ENCODE measurements at regions not wholly inside any gene's neighbourhood (a gene's known extent, or its start where the extent isn't known, plus 50 kb on each side); places are given as distances from the start of the nearest gene placed in this dataset.

DNA sequence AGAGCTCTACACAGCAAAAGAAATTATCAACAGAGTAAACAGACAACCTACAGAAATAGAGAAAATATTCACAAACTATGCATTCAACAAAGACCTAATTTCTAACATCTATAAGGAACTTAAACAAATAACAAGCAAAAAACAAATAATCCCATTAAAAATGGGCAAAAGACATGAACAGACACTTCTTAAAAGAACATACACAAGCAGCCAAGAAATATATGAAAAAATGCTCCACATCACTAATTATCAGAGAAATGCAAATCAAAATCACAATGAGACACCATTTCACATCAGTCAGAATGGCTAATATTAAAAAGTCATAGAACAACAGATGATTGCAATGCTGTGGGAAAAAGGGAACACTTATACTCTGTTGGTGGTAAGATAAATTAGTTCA lies 100.7 kb upstream of the LGR5 start (continued):
- TF ChIP-seq, protein P1, sequence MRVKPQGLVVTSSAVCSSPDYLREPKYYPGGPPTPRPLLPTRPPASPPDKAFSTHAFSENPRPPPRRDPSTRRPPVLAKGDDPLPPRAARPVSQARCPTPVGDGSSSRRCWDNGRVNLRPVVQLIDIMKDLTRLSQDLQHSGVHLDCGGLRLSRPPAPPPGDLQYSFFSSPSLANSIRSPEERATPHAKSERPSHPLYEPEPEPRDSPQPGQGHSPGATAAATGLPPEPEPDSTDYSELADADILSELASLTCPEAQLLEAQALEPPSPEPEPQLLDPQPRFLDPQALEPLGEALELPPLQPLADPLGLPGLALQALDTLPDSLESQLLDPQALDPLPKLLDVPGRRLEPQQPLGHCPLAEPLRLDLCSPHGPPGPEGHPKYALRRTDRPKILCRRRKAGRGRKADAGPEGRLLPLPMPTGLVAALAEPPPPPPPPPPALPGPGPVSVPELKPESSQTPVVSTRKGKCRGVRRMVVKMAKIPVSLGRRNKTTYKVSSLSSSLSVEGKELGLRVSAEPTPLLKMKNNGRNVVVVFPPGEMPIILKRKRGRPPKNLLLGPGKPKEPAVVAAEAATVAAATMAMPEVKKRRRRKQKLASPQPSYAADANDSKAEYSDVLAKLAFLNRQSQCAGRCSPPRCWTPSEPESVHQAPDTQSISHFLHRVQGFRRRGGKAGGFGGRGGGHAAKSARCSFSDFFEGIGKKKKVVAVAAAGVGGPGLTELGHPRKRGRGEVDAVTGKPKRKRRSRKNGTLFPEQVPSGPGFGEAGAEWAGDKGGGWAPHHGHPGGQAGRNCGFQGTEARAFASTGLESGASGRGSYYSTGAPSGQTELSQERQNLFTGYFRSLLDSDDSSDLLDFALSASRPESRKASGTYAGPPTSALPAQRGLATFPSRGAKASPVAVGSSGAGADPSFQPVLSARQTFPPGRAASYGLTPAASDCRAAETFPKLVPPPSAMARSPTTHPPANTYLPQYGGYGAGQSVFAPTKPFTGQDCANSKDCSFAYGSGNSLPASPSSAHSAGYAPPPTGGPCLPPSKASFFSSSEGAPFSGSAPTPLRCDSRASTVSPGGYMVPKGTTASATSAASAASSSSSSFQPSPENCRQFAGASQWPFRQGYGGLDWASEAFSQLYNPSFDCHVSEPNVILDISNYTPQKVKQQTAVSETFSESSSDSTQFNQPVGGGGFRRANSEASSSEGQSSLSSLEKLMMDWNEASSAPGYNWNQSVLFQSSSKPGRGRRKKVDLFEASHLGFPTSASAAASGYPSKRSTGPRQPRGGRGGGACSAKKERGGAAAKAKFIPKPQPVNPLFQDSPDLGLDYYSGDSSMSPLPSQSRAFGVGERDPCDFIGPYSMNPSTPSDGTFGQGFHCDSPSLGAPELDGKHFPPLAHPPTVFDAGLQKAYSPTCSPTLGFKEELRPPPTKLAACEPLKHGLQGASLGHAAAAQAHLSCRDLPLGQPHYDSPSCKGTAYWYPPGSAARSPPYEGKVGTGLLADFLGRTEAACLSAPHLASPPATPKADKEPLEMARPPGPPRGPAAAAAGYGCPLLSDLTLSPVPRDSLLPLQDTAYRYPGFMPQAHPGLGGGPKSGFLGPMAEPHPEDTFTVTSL (CRISPR knock-in tag; IDR thresholded peaks at IDR 0.05; ENCODE audit: borderline replicate concordance), result no peak
- TF ChIP-seq FOXO1 (CRISPR knock-in tag; IDR thresholded peaks at IDR 0.05), result no peak

- H3K27ac ChIP-seq (ENCODE audit: extremely low read length, insufficient read depth, low read length), result no peak overlapping the region
- TF ChIP-seq TMF1 (CRISPR knock-in tag; IDR thresholded peaks at IDR 0.05; ENCODE audit: low read depth) (no peak), ZBTB21 (CRISPR knock-in tag; IDR thresholded peaks at IDR 0.05) (no peak), ISX (CRISPR knock-in tag; conservative IDR thresholded peaks at IDR 0.05) (no peak), HHEX (CRISPR knock-in tag; IDR thresholded peaks at IDR 0.05) (no peak), ZFP82 (CRISPR knock-in tag; IDR thresholded peaks at IDR 0.05; ENCODE audit: borderline replicate concordance) (no peak), ZNF138 (CRISPR knock-in tag; IDR thresholded peaks at IDR 0.05; ENCODE audit: low read depth) (no peak), ZNF484 (CRISPR knock-in tag; IDR thresholded peaks at IDR 0.05; ENCODE audit: borderline replicate concordance, low read depth) (no peak), YEATS4 (CRISPR knock-in tag; IDR thresholded peaks at IDR 0.05; ENCODE audit: borderline replicate concordance) (no peak), ZNF33A (CRISPR knock-in tag; IDR thresholded peaks at IDR 0.05; ENCODE audit: borderline replicate concordance) (no peak), ELF1 (CRISPR knock-in tag; IDR thresholded peaks at IDR 0.05) (no peak), BCL6 (CRISPR knock-in tag; IDR thresholded peaks at IDR 0.05) (no peak)
- TF ChIP-seq, protein P2, sequence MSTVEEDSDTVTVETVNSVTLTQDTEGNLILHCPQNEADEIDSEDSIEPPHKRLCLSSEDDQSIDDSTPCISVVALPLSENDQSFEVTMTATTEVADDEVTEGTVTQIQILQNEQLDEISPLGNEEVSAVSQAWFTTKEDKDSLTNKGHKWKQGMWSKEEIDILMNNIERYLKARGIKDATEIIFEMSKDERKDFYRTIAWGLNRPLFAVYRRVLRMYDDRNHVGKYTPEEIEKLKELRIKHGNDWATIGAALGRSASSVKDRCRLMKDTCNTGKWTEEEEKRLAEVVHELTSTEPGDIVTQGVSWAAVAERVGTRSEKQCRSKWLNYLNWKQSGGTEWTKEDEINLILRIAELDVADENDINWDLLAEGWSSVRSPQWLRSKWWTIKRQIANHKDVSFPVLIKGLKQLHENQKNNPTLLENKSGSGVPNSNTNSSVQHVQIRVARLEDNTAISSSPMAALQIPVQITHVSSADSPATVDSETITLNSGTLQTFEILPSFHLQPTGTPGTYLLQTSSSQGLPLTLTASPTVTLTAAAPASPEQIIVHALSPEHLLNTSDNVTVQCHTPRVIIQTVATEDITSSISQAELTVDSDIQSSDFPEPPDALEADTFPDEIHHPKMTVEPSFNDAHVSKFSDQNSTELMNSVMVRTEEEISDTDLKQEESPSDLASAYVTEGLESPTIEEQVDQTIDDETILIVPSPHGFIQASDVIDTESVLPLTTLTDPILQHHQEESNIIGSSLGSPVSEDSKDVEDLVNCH (CRISPR knock-in tag; IDR thresholded peaks at IDR 0.05), result no peak
- TF ChIP-seq, protein P3, sequence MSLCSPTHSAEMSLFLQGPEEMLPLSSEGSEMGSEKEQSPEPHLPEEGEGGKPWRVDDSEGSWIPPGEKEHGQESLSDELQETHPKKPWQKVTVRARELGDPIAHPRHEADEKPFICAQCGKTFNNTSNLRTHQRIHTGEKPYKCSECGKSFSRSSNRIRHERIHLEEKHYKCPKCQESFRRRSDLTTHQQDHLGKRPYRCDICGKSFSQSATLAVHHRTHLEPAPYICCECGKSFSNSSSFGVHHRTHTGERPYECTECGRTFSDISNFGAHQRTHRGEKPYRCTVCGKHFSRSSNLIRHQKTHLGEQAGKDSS (CRISPR knock-in tag; IDR thresholded peaks at IDR 0.05; ENCODE audit: borderline replicate concordance, low read depth), result no peak
Observed at GRCh38 chr12:71335963-71336257, 103.7 kb upstream of the LGR5 start.

More at GRCh38 chr12:71335963-71336257, 103.7 kb upstream of the LGR5 start:
- no peaks in the 10 kb centered on the region for H3K36me3 ChIP-seq (replicated peaks in 1 of 2; ENCODE audit: control insufficient read depth in 1 of 2, insufficient read depth in 2 of 2, low read length in 2 of 2)
- no peak for FAIRE-seq
- no peaks in the 10 kb centered on the region for H4K20me1 ChIP-seq (ENCODE audit: insufficient read depth, low read length)
- H3K79me2 ChIP-seq (ENCODE audit: insufficient read depth, low read length), result no peaks in the 10 kb centered on the region
- ChIA-PET CTCF (ENCODE audit: low intra/inter-chr PET ratio, low total read pairs) (no interaction called here), POLR2A (no interaction called here)
- H3K4me3 ChIP-seq (replicated peaks in 1 of 3; ENCODE audit: insufficient read depth in 1 of 3, low read depth in 2 of 3, low read length in 3 of 3), result no peak overlapping the region
- no peak overlapping the region for H3K4me2 ChIP-seq (ENCODE audit: low read depth, low read length)
- no peaks in the 10 kb centered on the region for H3K9me3 ChIP-seq (ENCODE audit: low read length)
- intact Hi-C loops (cut with micrococcal nuclease; ENCODE audit: unreplicated experiment) (no loop called here), in situ Hi-C loops (cut with HindIII; ENCODE audit: extremely low pct_ligation_motif_present, low pct_unique_long_range_greater_than_20kb) (no loop called here)
- no peak for ATAC-seq
- no TSS peak for BruUV-seq (replicated peaks)
- H3K27me3 ChIP-seq (ENCODE audit: control insufficient read depth in 1 of 2, insufficient read depth in 2 of 2, low read length in 2 of 2), result no peaks in the 10 kb centered on the region
- no peak for DNase-seq (ENCODE audit: low spot score)
- H2AFZ ChIP-seq (ENCODE audit: low read length), result no peak overlapping the region
- H3K4me1 ChIP-seq (ENCODE audit: insufficient read depth, low read length), result no peaks in the 10 kb centered on the region
- H3K9ac ChIP-seq (ENCODE audit: insufficient read depth, low read depth, low read length), result no peak overlapping the region
